Left ventricle myocardium inferior (tissue), 1 donor: ENCODE measurements at regions not wholly inside any gene's neighbourhood (a gene's known extent, or its start where the extent isn't known, plus 50 kb on each side); places are given as distances from the start of the nearest gene placed in this dataset.

Experiments used
- DNase-seq: peaks from one replicate; pipeline ENCODE4 v3.0.0-alpha.2; 2020
- H3K27ac ChIP-seq: fragments of 200-600 bp; replicated peaks from 2 replicates; pipeline ENCODE4 v1.8.0; 2021
- H3K27me3 ChIP-seq: fragments of 200-600 bp; 2 replicates; pipeline ENCODE4 v1.8.0; 2021; ENCODE audit warnings: low read depth
- H3K36me3 ChIP-seq: fragments of 200-600 bp; 2 replicates; pipeline ENCODE4 v1.8.0; 2021
- H3K4me1 ChIP-seq: fragments of 200-600 bp; 2 replicates; pipeline ENCODE4 v1.8.0; 2021
- H3K4me3 ChIP-seq: fragments of 200-600 bp; 2 replicates; pipeline ENCODE4 v1.8.0; 2021; ENCODE audit warnings: mild to moderate bottlenecking, moderate library complexity
- H3K9me3 ChIP-seq: fragments of 200-600 bp; replicated peaks from 2 replicates; pipeline ENCODE4 v1.8.0; 2021
- CTCF ChIP-seq: fragments of 200-600 bp; IDR thresholded peaks from 2 replicates; pipeline ENCODE4 v1.8.0; 2021; ENCODE audit warnings: antibody characterized with exemption, mild to moderate bottlenecking, borderline replicate concordance
- intact Hi-C: fragments of 100-400 bp; cut with micrococcal nuclease; formaldehyde crosslinking; loops from one replicate; pipeline ENCODE4 v1.11.0; 2022
- donor health status: DM: no; HTN: yes; CAD: no; lungs with severe emphysema.

DNA sequence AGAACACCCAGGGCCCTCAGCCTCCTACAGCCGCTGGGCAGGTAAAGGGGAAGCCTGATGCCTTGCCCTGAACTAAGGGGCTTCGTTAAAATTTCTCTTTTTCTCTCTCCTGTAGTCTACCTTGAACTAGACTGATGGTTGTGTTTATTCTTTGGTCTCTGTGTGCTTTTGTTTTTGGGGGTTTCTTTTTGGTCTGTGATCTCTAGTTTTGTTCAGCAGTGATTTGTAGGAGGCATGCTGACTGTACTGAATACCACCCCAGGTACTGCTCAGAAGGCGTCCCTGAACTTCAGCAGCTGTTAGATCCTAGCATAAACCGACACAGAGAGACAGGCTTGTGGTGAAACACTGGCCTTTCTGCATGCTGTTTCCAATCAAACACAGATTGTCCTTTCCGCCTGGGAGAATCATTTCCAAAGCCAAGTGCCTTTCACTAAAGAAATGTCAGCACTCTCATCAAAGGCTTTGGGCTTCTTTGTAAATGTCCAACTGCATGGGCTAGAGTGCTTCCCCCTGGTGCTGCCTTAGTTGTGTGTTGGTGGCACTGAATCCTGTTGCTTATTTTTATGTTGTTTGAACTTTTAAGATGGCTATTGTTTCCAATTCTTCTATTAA lies 364.7 kb upstream of the SASH1 start:
- intact Hi-C loops = no loop called here
- no peaks in the 10 kb centered on the region for H3K9me3 ChIP-seq
- no peak overlapping the region for H3K4me3 ChIP-seq
- no peak for TF ChIP-seq CTCF
- H3K27me3 ChIP-seq = no peaks in the 10 kb centered on the region
- no peak for DNase-seq
- no peaks in the 10 kb centered on the region for H3K4me1 ChIP-seq
- no peaks in the 10 kb centered on the region for H3K36me3 ChIP-seq
- H3K27ac ChIP-seq = no peak overlapping the region

DNA sequence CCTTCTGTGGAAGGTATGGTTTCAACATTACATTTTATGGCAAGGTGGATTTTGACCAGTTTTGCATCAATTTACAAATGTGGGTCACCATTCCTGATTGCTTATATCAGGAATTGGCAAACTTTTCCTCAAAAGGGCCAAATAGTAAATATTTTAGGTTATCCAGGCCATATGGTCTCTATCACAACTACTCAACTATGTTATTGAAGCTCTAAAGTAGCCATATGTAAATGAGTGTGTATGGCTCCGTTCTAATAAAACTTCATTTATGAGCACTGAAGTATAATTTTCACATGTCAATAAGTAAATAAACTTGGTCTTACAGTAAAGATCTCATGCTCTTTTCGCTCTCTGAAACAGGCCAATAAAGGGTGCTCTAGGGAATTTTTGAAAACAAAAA lies 362.7 kb upstream of the SASH1 start:
- Histone ChIP-seq H3K27ac (no peak overlapping the region), H3K9me3 (no peaks in the 10 kb centered on the region), H3K4me3 (no peak overlapping the region), H3K27me3 (no peaks in the 10 kb centered on the region), H3K4me1 (no peaks in the 10 kb centered on the region), H3K36me3 (no peaks in the 10 kb centered on the region)
- intact Hi-C loops = no loop called here
- TF ChIP-seq CTCF = no peak
- DNase-seq = no peak

- Histone ChIP-seq H3K36me3 (no peaks in the 10 kb centered on the region), H3K4me1 (no peaks in the 10 kb centered on the region), H3K9me3 (no peaks in the 10 kb centered on the region), H3K27ac (no peak overlapping the region), H3K4me3 (no peak overlapping the region), H3K27me3 (no peaks in the 10 kb centered on the region)
- intact Hi-C loops = no loop called here
- DNase-seq = no peak
- no peak for TF ChIP-seq CTCF
Observed at GRCh38 chr6:147983581-147984366, 358.9 kb upstream of the SASH1 start.

GRCh38 chr6:147986846-147987245 lies 355.8 kb upstream of the SASH1 start:
- H3K36me3 ChIP-seq = no peaks in the 10 kb centered on the region
- intact Hi-C loops = no loop called here
- no peak overlapping the region for H3K4me3 ChIP-seq
- no peak for TF ChIP-seq CTCF
- no peak for DNase-seq
- H3K27ac ChIP-seq = no peak overlapping the region
- no peaks in the 10 kb centered on the region for H3K9me3 ChIP-seq
- H3K27me3 ChIP-seq = no peaks in the 10 kb centered on the region
- no peaks in the 10 kb centered on the region for H3K4me1 ChIP-seq

DNA sequence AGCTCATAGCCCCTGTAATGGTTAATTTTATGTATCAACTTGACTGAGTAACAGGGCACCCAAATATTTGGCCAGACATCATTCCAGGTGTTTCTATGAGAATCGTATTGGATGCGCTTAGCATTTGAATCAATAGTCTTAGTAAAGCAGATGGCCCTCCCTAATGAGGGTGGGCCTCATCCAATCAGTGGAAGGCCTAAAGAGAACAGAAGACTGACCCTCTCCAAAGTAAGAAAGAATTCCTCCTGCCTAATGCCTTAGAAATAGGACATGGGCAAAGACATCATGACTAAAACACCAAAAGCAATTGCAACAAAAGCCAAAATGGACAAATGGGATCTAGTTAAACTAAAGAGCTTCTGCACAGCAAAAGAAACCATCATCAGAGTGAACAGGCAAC lies 352.5 kb upstream of the SASH1 start:
- Histone ChIP-seq H3K9me3 (no peaks in the 10 kb centered on the region), H3K4me1 (no peaks in the 10 kb centered on the region), H3K27me3 (no peaks in the 10 kb centered on the region), H3K4me3 (no peak overlapping the region), H3K36me3 (no peaks in the 10 kb centered on the region), H3K27ac (no peak overlapping the region)
- intact Hi-C loops = no loop called here
- TF ChIP-seq CTCF = no peak
- DNase-seq = no peak
